ENCODE measurements at regions not wholly inside any gene's neighbourhood (a gene's known extent, or its start where the extent isn't known, plus 50 kb on each side); places are given as distances from the start of the nearest gene placed in this dataset.

GRCh38 chr13:33721724-33722123, 96.2 kb upstream of the RFC3 start:
- in situ Hi-C loops (cut with HindIII; ENCODE audit: low sequenced_read_pairs), result no loop called here
- DNase-seq (ENCODE audit: low read depth), result no peak
- TF ChIP-seq CTCF (IDR thresholded peaks at IDR 0.05; ENCODE audit: low read depth, low read length, missing control alignments), result no peak
- no peak overlapping the region for H3K4me3 ChIP-seq (ENCODE audit: low read depth, low read length)

- no peak for TF ChIP-seq CTCF (IDR thresholded peaks at IDR 0.05; ENCODE audit: low read depth, low read length, missing control alignments)
- in situ Hi-C loops (cut with HindIII; ENCODE audit: low sequenced_read_pairs), result no loop called here
- DNase-seq (ENCODE audit: low read depth), result no peak
- H3K4me3 ChIP-seq (ENCODE audit: low read depth, low read length), result no peak overlapping the region
These were observed 95.6 kb upstream of the RFC3 start for GRCh38 chr13:33722216-33722915.

GRCh38 chr13:33723365-33723764, 94.6 kb upstream of the RFC3 start:
- in situ Hi-C loops (cut with HindIII; ENCODE audit: low sequenced_read_pairs), result no loop called here
- no peak overlapping the region for H3K4me3 ChIP-seq (ENCODE audit: low read depth, low read length)
- TF ChIP-seq CTCF (IDR thresholded peaks at IDR 0.05; ENCODE audit: low read depth, low read length, missing control alignments), result no peak
- no peak for DNase-seq (ENCODE audit: low read depth)

GRCh38 chr13:33723772-33724435, 94.0 kb upstream of the RFC3 start:
- peak; percentile 78 for DNase-seq (ENCODE audit: low read depth)
- in situ Hi-C loops (cut with HindIII; ENCODE audit: low sequenced_read_pairs), result no loop called here
- no peak overlapping the region for H3K4me3 ChIP-seq (ENCODE audit: low read depth, low read length)
- peak; percentile 71 for TF ChIP-seq CTCF (IDR thresholded peaks at IDR 0.05; ENCODE audit: low read depth, low read length, missing control alignments)

- no peak overlapping the region for H3K4me3 ChIP-seq (ENCODE audit: low read depth, low read length)
- in situ Hi-C loops (cut with HindIII; ENCODE audit: low sequenced_read_pairs), result no loop called here
- TF ChIP-seq CTCF (IDR thresholded peaks at IDR 0.05; ENCODE audit: low read depth, low read length, missing control alignments), result no peak
- DNase-seq (ENCODE audit: low read depth), result no peak
These were observed 92.6 kb upstream of the RFC3 start for GRCh38 chr13:33725340-33725739.

- TF ChIP-seq CTCF (IDR thresholded peaks at IDR 0.05; ENCODE audit: low read depth, low read length, missing control alignments), result no peak
- in situ Hi-C loops (cut with HindIII; ENCODE audit: low sequenced_read_pairs), result no loop called here
- no peak overlapping the region for H3K4me3 ChIP-seq (ENCODE audit: low read depth, low read length)
- DNase-seq (ENCODE audit: low read depth), result no peak
These were observed 90.5 kb upstream of the RFC3 start for GRCh38 chr13:33727297-33728083.

Measured in astrocyte of the cerebellum (primary cell).